Lower leg skin (tissue), 3 donors: ENCODE measurements at regions not wholly inside any gene's neighbourhood (a gene's known extent, or its start where the extent isn't known, plus 50 kb on each side); places are given as distances from the start of the nearest gene placed in this dataset.

Experiments
- POLR2A ChIP-seq, 2 donors: fragments of 450-650 bp; IDR thresholded peaks; one replicate each; pipeline ENCODE4 v1.6.1; 2016 to 2017; ENCODE audit warnings: antibody characterized with exemption in 2 of 2, mild to moderate bottlenecking in 1 of 2, moderate library complexity in 1 of 2
- TF ChIP-seq, protein P1 (sequence below), 3 donors: fragments of 450-650 bp; IDR thresholded peaks; one replicate each; pipeline ENCODE4 v1.5.1; 2016; ENCODE audit warnings: antibody characterized with exemption in 3 of 3, mild to moderate bottlenecking in 3 of 3, moderate library complexity in 2 of 3

GRCh38 chr1:194196562-194196961 is 1010.1 kb upstream of the B3GALT2 start:
- TF ChIP-seq, protein P1, sequence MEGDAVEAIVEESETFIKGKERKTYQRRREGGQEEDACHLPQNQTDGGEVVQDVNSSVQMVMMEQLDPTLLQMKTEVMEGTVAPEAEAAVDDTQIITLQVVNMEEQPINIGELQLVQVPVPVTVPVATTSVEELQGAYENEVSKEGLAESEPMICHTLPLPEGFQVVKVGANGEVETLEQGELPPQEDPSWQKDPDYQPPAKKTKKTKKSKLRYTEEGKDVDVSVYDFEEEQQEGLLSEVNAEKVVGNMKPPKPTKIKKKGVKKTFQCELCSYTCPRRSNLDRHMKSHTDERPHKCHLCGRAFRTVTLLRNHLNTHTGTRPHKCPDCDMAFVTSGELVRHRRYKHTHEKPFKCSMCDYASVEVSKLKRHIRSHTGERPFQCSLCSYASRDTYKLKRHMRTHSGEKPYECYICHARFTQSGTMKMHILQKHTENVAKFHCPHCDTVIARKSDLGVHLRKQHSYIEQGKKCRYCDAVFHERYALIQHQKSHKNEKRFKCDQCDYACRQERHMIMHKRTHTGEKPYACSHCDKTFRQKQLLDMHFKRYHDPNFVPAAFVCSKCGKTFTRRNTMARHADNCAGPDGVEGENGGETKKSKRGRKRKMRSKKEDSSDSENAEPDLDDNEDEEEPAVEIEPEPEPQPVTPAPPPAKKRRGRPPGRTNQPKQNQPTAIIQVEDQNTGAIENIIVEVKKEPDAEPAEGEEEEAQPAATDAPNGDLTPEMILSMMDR (IDR thresholded peaks at IDR 0.05) = no peak
- TF ChIP-seq POLR2A (IDR thresholded peaks at IDR 0.05) = no peak
